ENCODE measurements at regions not wholly inside any gene's neighbourhood (a gene's known extent, or its start where the extent isn't known, plus 50 kb on each side); places are given as distances from the start of the nearest gene placed in this dataset.
A peak's percentile ranks its signal among the peaks of the same experiment; 100 is the strongest.

GRCh38 chr3:193780810-193781478 lies 187.9 kb downstream of the OPA1 start:
- no peak for DNase-seq

- DNase-seq = no peak
Measured at GRCh38 chr3:193782276-193782647, 189.3 kb downstream of the OPA1 start.

- DNase-seq = no peak
Measured at GRCh38 chr3:193782747-193783146, 189.7 kb downstream of the OPA1 start.

- no peak for DNase-seq
Measured at GRCh38 chr3:193783166-193783896, 190.3 kb downstream of the OPA1 start.

GRCh38 chr3:193784822-193785221 lies 191.8 kb downstream of the OPA1 start:
- no peak for DNase-seq

GRCh38 chr3:193787496-193787870 lies 194.5 kb downstream of the OPA1 start:
- DNase-seq = no peak

GRCh38 chr3:193788189-193788991 lies 195.4 kb downstream of the OPA1 start:
- peak; percentile 2 for DNase-seq

- no peak for DNase-seq
Measured at GRCh38 chr3:193789455-193789854, 196.4 kb downstream of the OPA1 start.

GRCh38 chr3:193790086-193790990 lies 197.3 kb downstream of the OPA1 start:
- DNase-seq = no peak

- no peak for DNase-seq
Measured at GRCh38 chr3:193791041-193792032, 198.3 kb downstream of the OPA1 start.

GRCh38 chr3:193793123-193793522 lies 200.1 kb downstream of the OPA1 start:
- no peak for DNase-seq

- DNase-seq = no peak
Measured at GRCh38 chr3:193794002-193794881, 201.2 kb downstream of the OPA1 start.

GRCh38 chr3:193795062-193795690 lies 202.2 kb downstream of the OPA1 start:
- no peak for DNase-seq

- no peak for DNase-seq
Measured at GRCh38 chr3:193796089-193796488, 203.1 kb downstream of the OPA1 start.

GRCh38 chr3:193797566-193797965 lies 204.6 kb downstream of the OPA1 start:
- no peak for DNase-seq

- DNase-seq = no peak
Measured at GRCh38 chr3:193798051-193798450, 205.0 kb downstream of the OPA1 start.

GRCh38 chr3:193800138-193801043 lies 207.4 kb downstream of the OPA1 start:
- no peak for DNase-seq

GRCh38 chr3:193801097-193801496 lies 208.1 kb downstream of the OPA1 start:
- DNase-seq = no peak

- DNase-seq = no peak
Measured at GRCh38 chr3:193803288-193803687, 210.3 kb downstream of the OPA1 start.
